HG02588 (cell line): ENCODE measurements at regions not wholly inside any gene's neighbourhood (a gene's known extent, or its start where the extent isn't known, plus 50 kb on each side); places are given as distances from the start of the nearest gene placed in this dataset.
"Not testable (repeated sequence)": the region's sequence is repeated elsewhere in the genome, so short reads cannot be mapped to it uniquely, and the experiment has no call there.

Source experiments
- ATAC-seq: cut with Tn5 transposase; IDR thresholded peaks from one replicate; pipeline ENCODE4 v1.9.1; 2021; ENCODE audit warnings: mild to moderate bottlenecking, moderate library complexity; ENCODE audit not compliant: unreplicated experiment

- ATAC-seq, result no peak
Observed at GRCh38 chr9:105972466-105973204, 278.3 kb downstream of the TMEM38B start.

GRCh38 chr9:105973951-105974351, 279.6 kb downstream of the TMEM38B start:
- ATAC-seq, result no peak

- no peak for ATAC-seq
Observed at GRCh38 chr9:105975886-105976645, 281.7 kb downstream of the TMEM38B start.

- ATAC-seq, result no peak
Observed at GRCh38 chr9:105978336-105978735, 284.0 kb downstream of the TMEM38B start.

DNA sequence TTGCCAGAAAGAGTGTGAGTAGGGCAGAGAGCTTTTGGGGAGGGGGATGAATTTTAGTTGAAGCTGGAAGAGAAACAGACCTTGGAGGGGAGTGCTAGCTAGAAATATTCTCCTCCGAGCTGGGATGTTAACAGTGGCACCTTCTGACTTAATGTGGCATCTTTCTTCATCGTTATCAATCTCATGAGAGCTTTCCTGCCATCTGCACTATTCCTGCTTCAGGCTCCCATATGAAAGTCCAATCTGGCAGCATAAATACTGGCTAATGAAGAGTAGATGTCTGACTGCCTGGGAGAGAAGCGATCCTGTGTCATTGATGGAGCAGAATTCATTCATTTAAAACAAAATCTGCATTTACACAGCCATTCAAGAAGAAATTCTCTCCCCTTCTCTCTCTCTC, 284.5 kb downstream of the TMEM38B start:
- ATAC-seq, result no peak

- no peak for ATAC-seq
Observed at GRCh38 chr9:105979290-105979689, 284.9 kb downstream of the TMEM38B start.

- ATAC-seq, result no peak
Observed at GRCh38 chr9:105984714-105985113, 290.4 kb downstream of the TMEM38B start.

DNA sequence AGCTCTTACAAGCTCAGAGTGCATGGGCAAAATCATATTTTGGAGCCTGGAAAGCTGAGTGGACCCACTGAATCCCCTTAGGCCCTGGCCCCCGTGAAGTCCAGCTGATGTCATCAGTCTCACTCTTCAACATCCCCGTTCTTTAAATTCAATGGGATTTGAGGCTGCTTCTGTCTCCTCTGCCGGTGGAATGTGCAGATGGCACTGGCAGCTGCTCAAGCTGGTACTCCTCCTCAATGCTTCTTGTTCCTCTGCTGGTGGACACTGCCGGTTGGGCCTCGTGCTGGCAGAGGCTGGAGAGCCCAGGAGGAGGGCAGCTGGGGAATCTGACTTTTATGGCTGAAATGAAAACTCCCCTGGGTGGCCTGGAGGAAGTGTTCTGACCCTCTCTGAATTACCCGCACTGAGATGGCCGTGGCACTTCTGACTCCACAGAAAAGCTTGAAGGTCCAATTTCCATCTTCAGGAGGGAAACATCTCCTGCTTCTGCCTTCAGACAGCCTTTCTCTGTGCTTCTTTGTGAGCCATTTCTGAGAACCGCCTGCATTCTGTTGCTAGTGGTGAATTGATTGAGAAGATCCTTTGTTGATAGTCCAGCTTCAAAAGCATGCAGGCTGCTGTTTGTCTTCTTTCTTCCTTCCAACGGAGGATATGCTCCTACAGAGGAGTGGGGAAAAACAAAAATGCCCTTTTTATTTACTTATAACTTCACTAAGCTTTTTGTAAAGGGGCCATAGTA, 298.9 kb downstream of the TMEM38B start:
- no peak for ATAC-seq

DNA sequence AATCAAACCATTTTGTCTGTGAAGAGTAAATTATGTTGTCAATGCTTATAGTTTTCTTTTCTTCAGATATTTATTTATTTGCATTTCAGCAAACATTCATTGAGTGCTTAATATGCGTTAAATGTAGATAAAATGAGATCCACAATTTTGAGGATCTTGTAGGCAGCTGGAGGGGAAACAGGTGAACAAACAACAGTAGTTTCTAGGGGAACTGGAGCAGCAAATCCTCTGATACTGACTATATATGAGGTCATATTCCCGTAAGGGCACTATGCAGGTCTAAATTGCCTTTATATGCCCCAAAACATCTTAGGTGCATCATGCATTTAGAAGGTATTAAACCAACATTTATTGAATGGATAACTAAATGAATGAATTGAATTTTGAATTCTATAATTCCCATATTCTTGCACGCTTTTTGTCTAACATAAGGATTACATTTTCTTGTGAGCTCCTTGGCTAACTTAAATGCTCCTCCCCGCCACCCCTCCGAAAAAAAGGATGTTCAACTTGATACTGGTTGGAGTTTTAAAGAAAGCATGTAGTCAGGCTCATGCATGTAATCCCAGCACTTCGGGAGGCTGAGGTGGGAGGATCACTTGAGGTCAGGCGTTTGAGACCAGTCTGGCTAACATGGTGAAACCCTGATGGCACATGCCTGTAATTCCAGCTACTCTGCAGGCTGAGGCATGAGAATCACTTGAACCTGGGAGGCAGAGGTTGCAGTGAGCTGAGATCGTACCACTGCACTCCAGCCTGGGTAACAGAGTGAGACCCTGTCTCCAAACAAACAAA, 299.8 kb downstream of the TMEM38B start:
- ATAC-seq, result no peak

DNA sequence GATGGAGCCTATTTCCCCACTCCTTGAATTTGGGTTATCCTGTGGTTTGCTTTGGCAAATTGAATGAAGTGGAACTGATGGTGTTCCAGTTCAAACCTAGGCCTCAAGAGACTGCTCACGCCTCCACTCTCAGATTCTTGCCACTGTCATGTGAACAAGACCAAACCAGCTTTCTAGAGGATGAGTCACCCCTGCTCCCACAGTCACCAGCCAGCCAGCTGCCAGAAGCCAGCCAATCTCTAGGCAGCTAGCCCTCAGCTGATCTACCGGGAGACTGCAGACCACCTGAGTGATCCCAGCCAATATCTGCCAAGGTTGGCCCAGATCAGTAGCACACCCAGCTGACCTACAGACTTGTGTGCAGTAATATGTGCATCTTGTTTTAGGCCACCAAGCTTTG, 300.6 kb downstream of the TMEM38B start:
- ATAC-seq, result no peak

DNA sequence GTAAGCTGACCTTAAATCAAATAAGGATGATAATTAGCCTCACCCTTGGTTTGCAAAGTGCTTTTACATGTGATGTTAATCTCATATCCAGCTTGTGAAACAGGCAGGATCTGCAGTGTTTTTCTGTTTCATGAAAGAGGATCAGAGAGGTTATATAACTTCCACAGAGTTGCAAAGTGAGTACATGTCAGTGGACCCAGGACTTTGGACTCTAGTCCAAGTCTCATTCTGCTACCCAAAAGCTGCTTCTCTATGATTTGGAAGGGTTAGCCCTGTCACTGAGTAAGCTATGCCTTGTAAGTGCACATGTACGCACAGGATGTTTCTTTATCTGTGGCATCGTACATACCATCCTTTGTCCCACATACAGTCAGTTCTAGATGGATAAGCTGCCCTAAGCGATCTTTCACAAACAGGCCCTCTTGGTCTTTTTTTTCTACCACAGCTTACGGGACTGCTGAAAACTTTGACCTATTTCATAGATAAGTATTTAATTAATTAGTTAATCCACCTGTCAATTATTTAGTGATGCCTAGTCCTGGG, 322.9 kb downstream of the TMEM38B start:
- ATAC-seq, result no peak

DNA sequence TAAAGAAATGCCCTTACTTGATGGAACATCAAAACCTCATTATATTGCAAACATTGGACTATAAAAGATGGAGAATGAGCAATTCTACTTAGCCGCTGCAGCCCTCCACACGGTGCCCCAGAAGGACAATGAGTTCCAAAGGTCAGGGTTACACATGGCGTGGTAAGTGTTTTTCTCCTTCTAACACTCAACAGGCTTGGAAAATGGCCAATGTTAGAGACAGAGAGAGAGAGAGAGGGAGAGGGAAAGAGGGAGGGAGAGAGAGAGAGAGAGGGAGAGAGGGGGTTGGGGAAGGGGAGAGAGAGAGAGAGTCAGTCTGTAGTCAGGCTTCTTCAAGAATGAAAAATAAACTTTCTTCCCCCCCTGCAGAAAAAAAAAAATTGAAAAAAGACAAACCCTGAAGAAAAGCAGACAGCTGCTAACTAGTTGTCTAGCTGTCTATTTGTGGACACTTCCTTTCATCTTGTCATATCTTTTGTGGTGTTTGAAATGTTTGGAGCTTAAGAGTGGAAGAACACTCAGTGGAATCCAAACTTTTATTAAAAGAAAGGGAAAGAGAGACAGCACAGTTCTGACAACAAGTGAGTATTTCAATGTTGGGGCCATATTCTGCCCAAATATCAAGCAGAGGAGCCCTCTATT, 324.8 kb downstream of the TMEM38B start:
- ATAC-seq, result no peak

DNA sequence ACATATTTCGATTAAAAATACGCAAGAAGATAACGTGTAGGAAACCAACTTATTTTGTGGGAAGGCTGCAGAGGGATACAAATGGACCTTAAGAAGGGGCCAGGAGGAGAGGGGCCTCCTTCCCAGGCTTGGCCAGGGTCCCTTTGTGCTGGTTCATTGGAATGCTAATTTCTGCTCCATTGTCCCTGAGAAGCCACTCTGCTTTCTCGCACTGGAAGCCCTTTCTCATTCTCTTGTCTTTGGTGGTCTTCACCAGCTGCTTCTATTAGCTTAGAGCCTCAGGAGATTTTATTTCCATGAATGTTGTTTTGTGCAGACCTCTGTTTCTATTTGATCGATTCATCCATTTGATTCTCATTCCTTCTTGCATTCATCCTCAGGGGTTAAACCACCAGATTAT, 325.4 kb downstream of the TMEM38B start:
- ATAC-seq, result no peak

GRCh38 chr9:106020186-106020585, 325.8 kb downstream of the TMEM38B start:
- no peak for ATAC-seq

GRCh38 chr9:106023455-106023854, 329.1 kb downstream of the TMEM38B start:
- ATAC-seq, result no peak

DNA sequence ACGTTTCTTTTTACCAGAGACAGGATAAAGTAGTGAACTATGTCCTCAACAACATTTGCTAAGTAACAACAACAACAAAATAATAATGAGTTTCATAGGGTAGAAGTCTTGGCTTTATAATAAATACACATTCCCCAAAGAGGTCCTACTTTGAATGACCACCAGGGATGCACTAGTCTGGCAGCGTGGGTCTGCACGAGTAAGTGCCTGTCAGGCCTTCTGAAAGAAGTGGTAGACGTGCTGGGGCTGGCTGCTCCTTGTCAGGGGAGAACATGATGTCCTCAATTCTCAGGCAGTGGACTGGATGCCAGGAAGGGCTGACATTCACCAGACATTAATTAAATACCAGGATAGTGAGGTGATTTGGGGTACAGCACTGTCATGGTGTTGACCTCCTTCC, 331.1 kb downstream of the TMEM38B start:
- no peak for ATAC-seq

DNA sequence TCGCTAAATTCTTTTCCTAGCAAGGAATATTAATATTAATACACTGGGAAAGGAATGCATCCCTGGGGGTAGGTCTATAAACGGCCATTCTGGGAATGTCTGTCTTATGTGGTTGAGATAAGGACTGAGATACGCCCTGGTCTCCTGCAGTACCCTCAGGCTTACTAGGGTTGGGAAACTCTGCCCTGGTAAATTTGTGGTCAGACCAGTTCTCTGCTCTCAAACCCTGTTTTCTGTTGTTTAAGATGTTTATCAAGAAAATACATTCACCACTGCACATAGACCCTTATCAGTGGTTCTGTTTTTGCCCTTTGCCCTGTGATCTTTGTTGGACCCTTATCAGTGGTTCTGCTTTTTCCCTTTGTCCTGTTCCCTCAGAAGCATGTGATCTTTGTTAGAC, 335.8 kb downstream of the TMEM38B start:
- ATAC-seq, result not testable (repeated sequence)

GRCh38 chr9:106032978-106033377, 338.6 kb downstream of the TMEM38B start:
- ATAC-seq, result no peak

DNA sequence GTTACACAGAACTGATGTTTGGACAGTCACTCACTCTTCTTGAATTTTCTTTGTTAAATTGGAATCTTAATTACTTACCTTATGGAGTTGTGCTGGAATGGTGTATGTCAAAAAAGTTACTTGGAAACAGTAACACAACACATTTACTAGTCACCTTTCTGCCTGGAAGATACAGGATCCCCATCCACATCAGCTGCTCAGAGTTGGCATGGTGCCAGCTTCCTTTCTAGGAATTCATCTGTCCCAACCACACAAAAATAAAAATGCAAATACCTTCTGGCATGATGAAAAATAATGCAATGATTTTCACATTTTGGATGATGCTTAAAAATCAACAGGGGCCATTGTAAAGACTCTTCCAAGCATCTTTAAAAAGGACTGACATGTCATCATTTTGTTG, 341.5 kb downstream of the TMEM38B start:
- no peak for ATAC-seq
